Type B pancreatic cell (in vitro differentiated cells): ENCODE measurements at regions not wholly inside any gene's neighbourhood (a gene's known extent, or its start where the extent isn't known, plus 50 kb on each side); places are given as distances from the start of the nearest gene placed in this dataset.
A peak's percentile ranks its signal among the peaks of the same experiment; 100 is the strongest.

Experiments
- DNase-seq: peaks from one replicate; pipeline ENCODE4 v3.0.0; 2021; ENCODE audit warnings: mixed read lengths; ENCODE audit not compliant: unreplicated experiment; ENCODE audit errors: extremely low spot score
- H3K27ac Mint-ChIP-seq: 2 replicates; pipeline ENCODE4 v1.8.0; 2021; ENCODE audit warnings: mild to moderate bottlenecking, mixed read lengths
- H3K27me3 Mint-ChIP-seq: 2 replicates; pipeline ENCODE4 v1.8.0; 2021; ENCODE audit warnings: mixed read lengths
- H3K36me3 Mint-ChIP-seq: 2 replicates; pipeline ENCODE4 v1.8.0; 2021; ENCODE audit warnings: mixed read lengths
- H3K4me1 Mint-ChIP-seq: one replicate; pipeline ENCODE4 v1.8.0; 2021; ENCODE audit warnings: mixed read lengths; ENCODE audit not compliant: unreplicated experiment
- H3K4me3 Mint-ChIP-seq: 2 replicates; pipeline ENCODE4 v1.8.0; 2021; ENCODE audit warnings: mild to moderate bottlenecking, mixed read lengths
- H3K9me3 Mint-ChIP-seq: 2 replicates; pipeline ENCODE4 v1.8.0; 2021; ENCODE audit warnings: mixed read lengths
- CTCF ChIP-seq: fragments of 200-600 bp; sonication (generic); conservative IDR thresholded peaks from 2 replicates; pipeline ENCODE4 v1.5.0; 2021; ENCODE audit warnings: antibody characterized with exemption, mild to moderate bottlenecking

DNA sequence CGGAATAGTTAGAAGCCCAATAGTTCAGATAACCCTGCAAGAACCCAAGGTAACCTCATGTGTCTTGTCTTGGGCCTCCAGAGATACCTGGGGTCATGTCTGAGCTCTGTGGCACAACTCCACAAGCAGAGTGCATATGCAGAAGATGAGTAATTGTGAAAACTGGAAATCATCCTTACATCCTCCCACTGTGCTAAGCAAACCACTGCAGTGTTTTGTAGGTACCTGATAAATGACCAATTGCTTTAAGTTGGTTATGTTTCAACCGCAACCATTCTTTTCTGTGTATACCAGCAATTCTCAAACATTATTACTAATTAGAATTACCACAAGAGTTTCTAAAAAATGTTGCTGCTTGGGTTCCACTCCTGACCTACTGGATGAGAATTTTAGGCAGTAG lies 73.2 kb downstream of the CBLL2 start:
- Mint-ChIP-seq H3K4me1 (no peaks in the 10 kb centered on the region), H3K9me3 (peaks cover 4% of the 10 kb centered on the region), H3K36me3 (no peaks in the 10 kb centered on the region), H3K27ac (no peak overlapping the region), H3K27me3 (no peaks in the 10 kb centered on the region), H3K4me3 (no peak overlapping the region)
- TF ChIP-seq CTCF, result no peak
- DNase-seq, result no peak

GRCh38 chrX:22347491-22347890 lies 74.8 kb downstream of the CBLL2 start:
- DNase-seq, result no peak
- Mint-ChIP-seq H3K4me1 (no peaks in the 10 kb centered on the region), H3K27ac (no peak overlapping the region), H3K27me3 (no peaks in the 10 kb centered on the region), H3K36me3 (no peaks in the 10 kb centered on the region), H3K4me3 (no peak overlapping the region), H3K9me3 (peaks cover 4% of the 10 kb centered on the region)
- no peak for TF ChIP-seq CTCF

DNA sequence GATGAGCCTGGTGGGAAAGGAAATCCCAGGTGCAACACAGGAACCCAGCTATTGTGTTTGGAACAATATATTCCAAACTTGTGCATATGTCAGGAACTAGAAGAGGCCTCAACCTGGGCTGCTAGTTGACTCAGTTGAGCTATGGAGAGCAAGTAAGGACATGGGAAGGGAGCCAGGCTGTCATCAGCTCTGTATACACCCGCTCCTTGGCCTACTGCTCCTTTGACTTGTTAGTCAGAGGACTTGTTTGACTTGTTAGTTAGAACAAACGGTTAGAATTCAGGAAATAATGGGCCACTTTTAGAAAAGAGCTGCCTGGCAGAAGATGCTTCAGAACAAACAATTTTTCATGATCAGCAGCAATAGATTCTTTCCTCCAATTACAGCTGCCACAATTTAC lies 76.4 kb downstream of the CBLL2 start:
- TF ChIP-seq CTCF, result no peak
- Mint-ChIP-seq H3K9me3 (peaks cover 4% of the 10 kb centered on the region), H3K36me3 (no peaks in the 10 kb centered on the region), H3K4me3 (no peak overlapping the region), H3K27ac (peak overlapping the region; percentile 8), H3K4me1 (no peaks in the 10 kb centered on the region), H3K27me3 (no peaks in the 10 kb centered on the region)
- DNase-seq, result no peak

GRCh38 chrX:22351076-22351475 lies 78.4 kb downstream of the CBLL2 start:
- Mint-ChIP-seq H3K9me3 (peaks cover 4% of the 10 kb centered on the region), H3K27me3 (no peaks in the 10 kb centered on the region), H3K4me1 (no peaks in the 10 kb centered on the region), H3K27ac (no peak overlapping the region), H3K36me3 (no peaks in the 10 kb centered on the region), H3K4me3 (no peak overlapping the region)
- no peak for DNase-seq
- TF ChIP-seq CTCF, result no peak

DNA sequence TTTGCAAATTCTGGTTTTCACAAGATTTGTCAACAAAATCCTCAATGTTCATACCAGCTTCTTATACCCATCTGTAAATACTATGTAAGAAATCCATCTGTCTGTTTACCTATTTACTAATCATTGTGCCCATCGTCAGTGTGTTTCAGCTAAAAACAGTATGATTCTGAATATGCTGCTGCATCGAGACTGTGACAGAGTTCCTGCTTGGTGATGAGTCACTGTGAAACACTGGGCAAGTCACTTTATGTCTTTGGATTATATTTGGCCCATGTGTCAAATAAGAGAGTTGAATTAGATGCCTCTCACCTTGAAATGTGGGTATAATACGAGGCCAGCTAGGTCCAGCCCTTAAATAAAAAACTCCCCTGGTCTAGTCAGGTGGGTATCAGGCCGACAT lies 79.3 kb downstream of the CBLL2 start:
- peaks cover 4% of the 10 kb centered on the region for H3K9me3 Mint-ChIP-seq
- no peaks in the 10 kb centered on the region for H3K4me1 Mint-ChIP-seq
- H3K27me3 Mint-ChIP-seq, result no peaks in the 10 kb centered on the region
- H3K27ac Mint-ChIP-seq, result no peak overlapping the region
- no peaks in the 10 kb centered on the region for H3K36me3 Mint-ChIP-seq
- no peak overlapping the region for H3K4me3 Mint-ChIP-seq
- TF ChIP-seq CTCF, result no peak
- no peak for DNase-seq

DNA sequence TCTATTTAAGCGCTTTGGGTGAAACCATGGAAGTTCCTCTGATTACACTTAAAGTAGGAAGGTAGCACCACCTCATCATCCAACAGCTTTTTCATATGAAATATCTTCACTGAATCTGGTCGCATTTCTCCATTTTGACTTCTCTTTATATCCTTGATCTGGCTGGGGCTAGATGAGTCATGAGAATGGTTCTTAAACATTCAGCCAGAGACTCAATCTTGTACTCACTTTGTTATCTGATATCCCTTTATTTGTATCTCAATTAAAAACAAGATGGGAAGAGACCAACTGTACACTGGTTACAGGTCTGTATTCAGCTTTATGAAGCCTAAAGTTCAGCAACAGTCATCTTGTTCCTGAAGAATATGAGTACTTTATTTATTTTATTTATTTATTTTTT lies 84.9 kb downstream of the CBLL2 start:
- TF ChIP-seq CTCF, result no peak
- Mint-ChIP-seq H3K27me3 (no peaks in the 10 kb centered on the region), H3K9me3 (peaks cover 5% of the 10 kb centered on the region), H3K27ac (no peak overlapping the region), H3K4me1 (no peaks in the 10 kb centered on the region), H3K36me3 (no peaks in the 10 kb centered on the region), H3K4me3 (no peak overlapping the region)
- no peak for DNase-seq
